ENCODE measurements at regions not wholly inside any gene's neighbourhood (a gene's known extent, or its start where the extent isn't known, plus 50 kb on each side); places are given as distances from the start of the nearest gene placed in this dataset.

- Histone ChIP-seq H3K9ac (ENCODE audit: low read length) (no peak overlapping the region), H3K27me3 (ENCODE audit: control insufficient read depth, insufficient read depth, low read length) (no peaks in the 10 kb centered on the region), H3K27ac (ENCODE audit: low read depth, low read length) (no peak overlapping the region), H3K9me3 (ENCODE audit: control insufficient read depth, insufficient read depth, low read depth, low read length) (no peaks in the 10 kb centered on the region), H3K36me3 (ENCODE audit: control insufficient read depth, insufficient read depth, low read length) (no peaks in the 10 kb centered on the region), H3K4me1 (ENCODE audit: control insufficient read depth, insufficient read depth, low read length) (peaks cover 3% of the 10 kb centered on the region; the same call in 1 of the 2 replicates), H3K4me3 (ENCODE audit: low read depth, low read length) (no peak overlapping the region)
Observed at GRCh38 chr2:22199994-22200393, 1076.2 kb downstream of the TDRD15 start.

GRCh38 chr2:22209545-22209944 lies 1085.8 kb downstream of the TDRD15 start:
- no peaks in the 10 kb centered on the region for H3K36me3 ChIP-seq (ENCODE audit: control insufficient read depth, insufficient read depth, low read length)
- H3K9ac ChIP-seq (ENCODE audit: low read length): no peak overlapping the region
- no peak overlapping the region for H3K4me3 ChIP-seq (ENCODE audit: low read depth, low read length)
- no peaks in the 10 kb centered on the region for H3K27me3 ChIP-seq (ENCODE audit: control insufficient read depth, insufficient read depth, low read length)
- no peaks in the 10 kb centered on the region for H3K9me3 ChIP-seq (ENCODE audit: control insufficient read depth, insufficient read depth, low read depth, low read length)
- H3K27ac ChIP-seq (ENCODE audit: low read depth, low read length): no peak overlapping the region
- H3K4me1 ChIP-seq (ENCODE audit: control insufficient read depth, insufficient read depth, low read length): no peaks in the 10 kb centered on the region

GRCh38 chr2:22213237-22213636 lies 1089.5 kb downstream of the TDRD15 start:
- Histone ChIP-seq H3K27me3 (ENCODE audit: control insufficient read depth, insufficient read depth, low read length) (no peaks in the 10 kb centered on the region), H3K27ac (ENCODE audit: low read depth, low read length) (no peak overlapping the region)

GRCh38 chr2:22215517-22215916 lies 1091.7 kb downstream of the TDRD15 start:
- H3K27me3 ChIP-seq (ENCODE audit: control insufficient read depth, insufficient read depth, low read length): no peaks in the 10 kb centered on the region
- no peaks in the 10 kb centered on the region for H3K36me3 ChIP-seq (ENCODE audit: control insufficient read depth, insufficient read depth, low read length)
- H3K4me3 ChIP-seq (ENCODE audit: low read depth, low read length): no peak overlapping the region
- H3K9ac ChIP-seq (ENCODE audit: low read length): no peak overlapping the region
- no peaks in the 10 kb centered on the region for H3K4me1 ChIP-seq (ENCODE audit: control insufficient read depth, insufficient read depth, low read length)
- H3K9me3 ChIP-seq (ENCODE audit: control insufficient read depth, insufficient read depth, low read depth, low read length): no peaks in the 10 kb centered on the region
- no peak overlapping the region for H3K27ac ChIP-seq (ENCODE audit: low read depth, low read length)

More at GRCh38 chr2:22213237-22213636, 1089.5 kb downstream of the TDRD15 start:
- Histone ChIP-seq H3K9ac (ENCODE audit: low read length) (no peak overlapping the region), H3K9me3 (ENCODE audit: control insufficient read depth, insufficient read depth, low read depth, low read length) (no peaks in the 10 kb centered on the region), H3K36me3 (ENCODE audit: control insufficient read depth, insufficient read depth, low read length) (no peaks in the 10 kb centered on the region), H3K4me1 (ENCODE audit: control insufficient read depth, insufficient read depth, low read length) (no peaks in the 10 kb centered on the region), H3K4me3 (ENCODE audit: low read depth, low read length) (no peak overlapping the region)

GRCh38 chr2:22217881-22218280 lies 1094.1 kb downstream of the TDRD15 start:
- Histone ChIP-seq H3K9ac (ENCODE audit: low read length) (no peak overlapping the region), H3K9me3 (ENCODE audit: control insufficient read depth, insufficient read depth, low read depth, low read length) (0 out of 2 replicates have a peak, but pooled peaks cover 4% of the 10 kb centered on the region), H3K36me3 (ENCODE audit: control insufficient read depth, insufficient read depth, low read length) (no peaks in the 10 kb centered on the region), H3K27me3 (ENCODE audit: control insufficient read depth, insufficient read depth, low read length) (no peaks in the 10 kb centered on the region), H3K4me1 (ENCODE audit: control insufficient read depth, insufficient read depth, low read length) (no peaks in the 10 kb centered on the region), H3K4me3 (ENCODE audit: low read depth, low read length) (no peak overlapping the region), H3K27ac (ENCODE audit: low read depth, low read length) (no peak overlapping the region)

GRCh38 chr2:22221006-22221405 lies 1097.2 kb downstream of the TDRD15 start:
- no peak overlapping the region for H3K27ac ChIP-seq (ENCODE audit: low read depth, low read length)
- H3K36me3 ChIP-seq (ENCODE audit: control insufficient read depth, insufficient read depth, low read length): no peaks in the 10 kb centered on the region
- no peak overlapping the region for H3K9ac ChIP-seq (ENCODE audit: low read length)
- H3K9me3 ChIP-seq (ENCODE audit: control insufficient read depth, insufficient read depth, low read depth, low read length): peaks cover 25% of the 10 kb centered on the region
- H3K27me3 ChIP-seq (ENCODE audit: control insufficient read depth, insufficient read depth, low read length): no peaks in the 10 kb centered on the region
- no peaks in the 10 kb centered on the region for H3K4me1 ChIP-seq (ENCODE audit: control insufficient read depth, insufficient read depth, low read length)
- H3K4me3 ChIP-seq (ENCODE audit: low read depth, low read length): no peak overlapping the region

- Histone ChIP-seq H3K9me3 (ENCODE audit: control insufficient read depth, insufficient read depth, low read depth, low read length) (no peaks in the 10 kb centered on the region), H3K4me3 (ENCODE audit: low read depth, low read length) (no peak overlapping the region), H3K27ac (ENCODE audit: low read depth, low read length) (no peak overlapping the region), H3K36me3 (ENCODE audit: control insufficient read depth, insufficient read depth, low read length) (no peaks in the 10 kb centered on the region), H3K4me1 (ENCODE audit: control insufficient read depth, insufficient read depth, low read length) (no peaks in the 10 kb centered on the region), H3K9ac (ENCODE audit: low read length) (no peak overlapping the region), H3K27me3 (ENCODE audit: control insufficient read depth, insufficient read depth, low read length) (no peaks in the 10 kb centered on the region)
Observed at GRCh38 chr2:22238967-22239366, 1115.2 kb downstream of the TDRD15 start.

GRCh38 chr2:22247466-22247865 lies 1123.7 kb downstream of the TDRD15 start:
- H3K27me3 ChIP-seq (ENCODE audit: control insufficient read depth, insufficient read depth, low read length): no peaks in the 10 kb centered on the region
- H3K9ac ChIP-seq (ENCODE audit: low read length): no peak overlapping the region
- no peak overlapping the region for H3K27ac ChIP-seq (ENCODE audit: low read depth, low read length)
- peaks cover 5% of the 10 kb centered on the region for H3K4me1 ChIP-seq (ENCODE audit: control insufficient read depth, insufficient read depth, low read length)
- no peaks in the 10 kb centered on the region for H3K9me3 ChIP-seq (ENCODE audit: control insufficient read depth, insufficient read depth, low read depth, low read length)
- no peaks in the 10 kb centered on the region for H3K36me3 ChIP-seq (ENCODE audit: control insufficient read depth, insufficient read depth, low read length)
- no peak overlapping the region for H3K4me3 ChIP-seq (ENCODE audit: low read depth, low read length)

GRCh38 chr2:22248851-22249250 lies 1125.1 kb downstream of the TDRD15 start:
- Histone ChIP-seq H3K4me3 (ENCODE audit: low read depth, low read length) (no peak overlapping the region), H3K27ac (ENCODE audit: low read depth, low read length) (no peak overlapping the region), H3K9ac (ENCODE audit: low read length) (no peak overlapping the region), H3K27me3 (ENCODE audit: control insufficient read depth, insufficient read depth, low read length) (no peaks in the 10 kb centered on the region), H3K36me3 (ENCODE audit: control insufficient read depth, insufficient read depth, low read length) (no peaks in the 10 kb centered on the region), H3K9me3 (ENCODE audit: control insufficient read depth, insufficient read depth, low read depth, low read length) (no peaks in the 10 kb centered on the region), H3K4me1 (ENCODE audit: control insufficient read depth, insufficient read depth, low read length) (peaks cover 18% of the 10 kb centered on the region)

- no peaks in the 10 kb centered on the region for H3K27me3 ChIP-seq (ENCODE audit: control insufficient read depth, insufficient read depth, low read length)
- H3K9me3 ChIP-seq (ENCODE audit: control insufficient read depth, insufficient read depth, low read depth, low read length): no peaks in the 10 kb centered on the region
- H3K4me3 ChIP-seq (ENCODE audit: low read depth, low read length): no peak overlapping the region
- H3K27ac ChIP-seq (ENCODE audit: low read depth, low read length): no peak overlapping the region
- no peaks in the 10 kb centered on the region for H3K36me3 ChIP-seq (ENCODE audit: control insufficient read depth, insufficient read depth, low read length)
- no peak overlapping the region for H3K9ac ChIP-seq (ENCODE audit: low read length)
- peaks cover 13% of the 10 kb centered on the region for H3K4me1 ChIP-seq (ENCODE audit: control insufficient read depth, insufficient read depth, low read length)
Observed at GRCh38 chr2:22253171-22253570, 1129.4 kb downstream of the TDRD15 start.

- no peak overlapping the region for H3K9ac ChIP-seq (ENCODE audit: low read length)
- no peak overlapping the region for H3K27ac ChIP-seq (ENCODE audit: low read depth, low read length)
- no peak overlapping the region for H3K4me3 ChIP-seq (ENCODE audit: low read depth, low read length)
- H3K36me3 ChIP-seq (ENCODE audit: control insufficient read depth, insufficient read depth, low read length): no peaks in the 10 kb centered on the region
- H3K4me1 ChIP-seq (ENCODE audit: control insufficient read depth, insufficient read depth, low read length): no peaks in the 10 kb centered on the region
- H3K27me3 ChIP-seq (ENCODE audit: control insufficient read depth, insufficient read depth, low read length): no peaks in the 10 kb centered on the region
- H3K9me3 ChIP-seq (ENCODE audit: control insufficient read depth, insufficient read depth, low read depth, low read length): no peaks in the 10 kb centered on the region
Observed at GRCh38 chr2:22261165-22261564, 1123.8 kb upstream of the KLHL29 start.

GRCh38 chr2:22270341-22270740 lies 1114.6 kb upstream of the KLHL29 start:
- Histone ChIP-seq H3K36me3 (ENCODE audit: control insufficient read depth, insufficient read depth, low read length) (no peaks in the 10 kb centered on the region), H3K27me3 (ENCODE audit: control insufficient read depth, insufficient read depth, low read length) (no peaks in the 10 kb centered on the region), H3K4me1 (ENCODE audit: control insufficient read depth, insufficient read depth, low read length) (no peaks in the 10 kb centered on the region; the same call in 1 of the 2 replicates), H3K9me3 (ENCODE audit: control insufficient read depth, insufficient read depth, low read depth, low read length) (no peaks in the 10 kb centered on the region), H3K27ac (ENCODE audit: low read depth, low read length) (no peak overlapping the region), H3K9ac (ENCODE audit: low read length) (no peak overlapping the region), H3K4me3 (ENCODE audit: low read depth, low read length) (no peak overlapping the region)

All from HUES6 (cell line).